GM18873 (cell line): ENCODE measurements at regions not wholly inside any gene's neighbourhood (a gene's known extent, or its start where the extent isn't known, plus 50 kb on each side); places are given as distances from the start of the nearest gene placed in this dataset.
"Not testable (repeated sequence)": the region's sequence is repeated elsewhere in the genome, so short reads cannot be mapped to it uniquely, and the experiment has no call there.

ENCODE experiments used
- ATAC-seq: cut with Tn5 transposase; IDR thresholded peaks from one replicate; pipeline ENCODE4 v1.9.1; 2021; ENCODE audit warnings: mild to moderate bottlenecking, moderate library complexity, moderate number of reproducible peaks; ENCODE audit not compliant: unreplicated experiment, low FRiP score

DNA sequence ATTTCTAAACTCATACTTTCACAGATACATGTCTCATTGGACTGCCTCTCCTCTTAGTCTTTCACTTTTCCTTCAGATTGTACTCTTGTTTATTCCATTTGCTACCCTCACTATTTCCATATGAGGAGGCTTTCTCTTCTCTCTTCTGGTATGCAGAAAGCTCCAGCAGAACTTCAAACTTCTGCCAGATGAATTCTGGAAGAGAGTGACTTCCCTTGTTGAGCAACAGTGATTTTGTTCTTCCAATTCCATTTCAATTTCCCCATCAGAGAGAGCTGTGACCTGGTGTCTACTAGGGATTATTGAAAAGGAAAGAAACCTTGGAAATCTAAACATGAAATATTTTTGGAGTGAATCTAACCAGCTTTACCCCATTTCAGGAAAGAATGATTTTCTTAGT lies 523.2 kb upstream of the ZNF717 start:
- no peak for ATAC-seq

DNA sequence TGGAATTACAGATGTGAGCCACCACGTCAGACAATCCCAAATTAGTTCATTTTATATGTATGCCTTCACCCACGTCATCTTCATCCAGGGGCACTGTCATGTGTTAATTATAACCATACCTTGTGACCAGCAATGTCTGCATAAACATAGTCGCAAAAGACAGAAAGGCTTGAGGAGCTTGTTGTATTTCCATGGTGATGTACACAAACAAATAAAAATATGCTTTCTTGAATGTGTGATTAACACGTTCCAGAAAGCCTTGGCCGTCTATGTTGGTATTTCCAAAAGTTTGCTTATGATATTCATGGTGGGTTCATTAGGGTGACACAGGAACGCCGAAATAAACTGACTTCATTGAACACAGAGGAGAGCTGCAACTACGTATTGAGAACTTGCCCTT lies 524.7 kb upstream of the ZNF717 start:
- no peak for ATAC-seq

- no peak for ATAC-seq
Observed at GRCh38 chr3:76310667-76311066, 525.3 kb upstream of the ZNF717 start.

- no peak for ATAC-seq
Observed at GRCh38 chr3:76311941-76312340, 526.6 kb upstream of the ZNF717 start.

- not testable (repeated sequence) for ATAC-seq
Observed at GRCh38 chr3:76315906-76316305, 530.6 kb upstream of the ZNF717 start.

DNA sequence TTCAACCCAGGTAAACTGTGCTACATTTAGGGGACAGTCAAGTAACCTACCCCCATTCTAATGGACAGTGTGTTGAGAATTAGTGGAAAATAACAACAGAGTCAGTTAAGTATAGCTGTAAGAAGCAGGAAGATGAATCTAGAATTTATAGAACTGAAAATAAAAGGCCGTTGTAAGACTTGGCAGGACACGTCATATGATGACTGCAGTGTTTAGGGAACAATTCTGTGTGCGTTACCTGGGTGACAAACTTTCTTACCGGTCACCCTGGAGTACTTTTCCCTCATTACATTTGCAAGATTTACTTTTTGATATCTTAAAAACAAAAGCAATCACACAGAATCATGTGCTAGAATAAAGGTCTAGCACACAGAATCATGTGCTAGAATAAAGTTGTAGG lies 536.3 kb upstream of the ZNF717 start:
- no peak for ATAC-seq

- no peak for ATAC-seq
Observed at GRCh38 chr3:76324101-76324500, 538.8 kb upstream of the ZNF717 start.

- no peak for ATAC-seq
Observed at GRCh38 chr3:76345878-76346277, 560.5 kb upstream of the ZNF717 start.

GRCh38 chr3:76346690-76347089 lies 561.3 kb upstream of the ZNF717 start:
- no peak for ATAC-seq

- no peak for ATAC-seq
Observed at GRCh38 chr3:76349715-76350480, 564.5 kb upstream of the ZNF717 start.

- ATAC-seq = no peak
Observed at GRCh38 chr3:76352051-76352450, 566.7 kb upstream of the ZNF717 start.

DNA sequence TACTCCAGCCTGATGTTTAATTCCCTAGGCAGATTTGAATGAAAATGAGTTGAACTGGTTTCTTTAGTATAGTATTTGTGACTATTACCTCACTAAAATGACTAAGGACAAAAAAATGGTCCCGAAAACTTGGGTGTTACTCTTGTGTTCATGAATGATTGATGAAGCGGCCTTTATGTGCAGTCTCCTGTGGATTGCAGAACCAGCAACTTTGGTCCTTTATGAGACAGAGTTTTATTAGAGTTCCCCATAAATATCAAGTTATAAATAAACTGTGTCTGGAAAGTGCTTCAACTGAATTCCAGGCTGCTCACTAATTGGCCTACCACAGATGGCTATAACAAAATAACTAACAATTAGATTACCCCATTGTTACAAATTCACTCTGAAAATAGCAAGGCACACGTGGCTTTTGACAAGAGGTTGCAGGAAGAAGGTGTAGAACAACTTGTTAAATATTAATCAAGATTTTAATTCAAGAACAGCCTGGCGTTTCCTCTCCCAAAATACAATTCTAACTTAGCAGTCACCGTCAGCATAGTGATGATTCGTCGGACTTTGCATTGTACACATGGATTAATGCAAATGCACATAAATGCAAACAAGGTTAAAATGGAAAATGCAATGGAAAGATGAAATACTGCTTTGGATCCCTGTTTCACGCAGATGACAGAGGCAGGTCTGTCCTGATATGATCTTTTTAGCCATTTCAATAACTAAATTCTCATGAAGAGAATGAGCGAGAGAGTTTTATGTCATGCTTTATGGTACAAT lies 567.3 kb upstream of the ZNF717 start:
- ATAC-seq = no peak

- no peak for ATAC-seq
Observed at GRCh38 chr3:76353683-76354082, 568.3 kb upstream of the ZNF717 start.

DNA sequence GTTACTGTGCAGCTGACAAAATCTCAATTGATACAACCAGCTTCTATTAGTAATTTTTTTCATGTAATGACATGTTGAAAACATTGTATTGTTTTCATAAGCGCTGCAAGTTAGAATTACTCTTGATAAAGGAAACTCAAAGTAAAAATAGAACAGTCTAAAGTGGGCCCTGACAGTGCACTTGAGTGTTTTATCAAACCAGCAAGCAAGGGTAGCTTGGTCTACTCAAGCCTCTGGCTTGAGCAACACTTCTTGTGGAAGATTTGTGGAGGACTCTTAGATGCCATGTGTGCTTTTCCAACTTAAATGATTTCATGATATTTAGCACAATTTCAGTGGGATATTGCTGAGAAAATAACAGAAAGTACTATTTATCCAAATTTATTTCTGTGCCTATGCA lies 575.7 kb upstream of the ZNF717 start:
- ATAC-seq = no peak

DNA sequence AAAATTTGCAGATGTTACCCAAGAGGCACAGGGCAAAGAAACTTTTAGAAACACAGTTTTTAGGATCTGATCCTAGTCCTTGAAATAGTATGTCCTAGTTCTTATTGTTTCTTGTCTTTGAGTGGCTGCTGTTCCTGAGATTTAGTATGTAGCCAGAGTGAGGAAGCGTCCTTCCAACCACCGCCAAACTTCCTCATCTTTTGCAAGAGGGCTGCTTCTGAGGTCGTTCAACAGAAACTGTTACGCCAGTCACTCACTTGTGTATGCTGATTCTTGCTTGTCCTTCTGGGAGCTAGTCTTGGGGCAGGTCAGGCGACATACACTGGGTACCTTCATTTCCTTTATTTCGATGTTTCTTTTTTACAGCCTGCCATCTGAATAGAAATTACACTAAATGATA lies 577.3 kb upstream of the ZNF717 start:
- ATAC-seq = no peak

DNA sequence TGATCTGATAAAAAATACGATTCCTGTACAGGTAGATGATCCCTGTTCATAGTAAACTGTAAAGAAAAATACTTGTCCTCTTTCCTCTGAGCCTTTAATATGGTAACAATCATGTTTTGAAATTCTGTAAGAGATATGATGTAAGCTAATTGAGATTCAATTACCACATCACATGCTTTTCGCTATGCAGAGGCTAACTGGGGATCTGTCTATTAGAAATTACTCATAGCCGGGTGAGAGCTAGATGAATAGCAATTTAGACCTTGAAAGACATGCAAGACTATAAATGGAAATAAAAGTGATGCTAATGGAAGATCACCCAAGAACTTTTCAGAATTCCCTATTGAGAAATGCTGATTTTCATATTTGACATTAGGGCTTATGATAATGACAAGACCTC lies 579.9 kb upstream of the ZNF717 start:
- no peak for ATAC-seq

GRCh38 chr3:76367281-76367680 lies 581.9 kb upstream of the ZNF717 start:
- ATAC-seq = no peak

GRCh38 chr3:76369170-76369569 lies 583.8 kb upstream of the ZNF717 start:
- no peak for ATAC-seq

DNA sequence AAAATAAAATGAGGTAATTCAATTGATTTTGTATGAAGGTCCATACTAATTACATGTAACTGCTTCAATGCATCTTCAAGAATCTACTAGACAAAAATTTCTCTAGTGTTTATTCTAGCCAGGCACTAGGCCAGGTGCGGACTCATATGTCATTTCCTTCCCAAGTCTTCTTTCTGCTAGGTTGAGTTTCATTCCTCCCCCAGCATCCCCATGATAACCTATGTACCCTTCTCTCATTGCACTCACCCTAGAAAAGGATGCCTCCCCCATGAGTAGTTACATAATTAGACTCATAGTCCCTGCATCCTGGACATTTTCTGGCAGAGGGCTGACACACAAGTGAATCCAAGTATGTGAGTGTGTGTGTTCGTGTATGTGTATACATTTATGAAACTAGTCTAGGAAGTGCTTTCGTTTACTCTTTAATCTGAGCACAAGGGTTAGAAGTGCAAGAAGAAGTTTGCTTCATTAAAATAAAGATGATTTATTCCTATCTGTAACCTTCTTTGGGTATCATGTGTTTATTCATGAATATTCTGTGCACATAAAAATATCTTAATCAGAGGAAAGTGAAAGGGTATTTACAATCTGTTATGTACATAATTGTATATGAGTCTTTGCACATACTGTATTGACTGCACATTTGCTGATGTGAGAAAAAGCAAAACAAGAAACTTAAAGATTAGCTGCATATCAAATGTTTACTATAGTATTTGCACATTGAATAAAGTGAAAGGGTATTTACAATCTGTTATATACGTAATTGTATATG lies 585.6 kb upstream of the ZNF717 start:
- no peak for ATAC-seq

DNA sequence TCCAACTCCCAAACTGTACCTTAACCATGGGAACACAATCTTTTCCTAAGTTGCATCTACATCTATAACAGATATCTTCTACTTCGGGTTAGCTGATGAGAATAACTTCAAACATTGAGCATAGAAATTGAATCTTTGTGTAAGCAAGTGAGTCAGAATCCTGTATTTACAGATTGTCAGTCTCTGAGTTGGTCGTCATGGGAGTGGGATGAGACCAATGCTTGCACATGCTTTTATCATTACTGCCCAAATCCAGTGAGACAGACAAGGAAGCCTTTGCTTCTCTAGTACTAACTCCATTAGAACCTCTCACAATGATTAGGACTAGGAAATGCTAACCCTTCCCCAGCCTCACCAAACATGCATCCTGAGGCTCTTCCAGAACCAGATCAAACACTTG lies 587.1 kb upstream of the ZNF717 start:
- no peak for ATAC-seq

GRCh38 chr3:76377074-76377473 lies 591.7 kb upstream of the ZNF717 start:
- ATAC-seq = no peak
